Stimulated activated CD8-positive, alpha-beta memory T cell treated with anti-CD3 and anti-CD28 coated beads, Interleukin-12 subunit alpha, Interleukin-12 subunit beta, amount 100 ng/mL, for 24 hours (primary cell): ENCODE measurements at regions not wholly inside any gene's neighbourhood (a gene's known extent, or its start where the extent isn't known, plus 50 kb on each side); places are given as distances from the start of the nearest gene placed in this dataset.

Experiments used
- DNase-seq: peaks from one replicate; pipeline ENCODE4 v3.0.0-alpha.2; 2020; ENCODE audit errors: extremely low read depth

DNA sequence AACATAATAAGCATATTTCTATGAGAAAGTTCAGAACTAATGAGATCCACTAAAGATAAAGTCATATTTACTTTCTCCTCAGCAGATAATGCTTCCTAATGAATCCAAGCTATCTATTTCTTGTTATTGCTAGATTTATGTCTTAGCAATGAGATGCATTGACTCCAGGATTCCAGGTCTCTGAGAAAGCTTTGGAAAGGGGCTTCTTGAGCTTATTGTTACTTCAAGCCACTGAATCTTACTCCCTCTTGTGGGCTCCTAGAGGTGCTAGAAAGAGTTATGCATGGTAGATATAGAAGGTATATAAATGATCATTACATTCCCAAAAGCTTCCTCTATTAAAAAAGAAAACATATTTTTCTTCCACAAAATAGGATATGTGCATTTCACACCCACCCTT lies 246.4 kb upstream of the ADAMTS5 start:
- DNase-seq = no peak

DNA sequence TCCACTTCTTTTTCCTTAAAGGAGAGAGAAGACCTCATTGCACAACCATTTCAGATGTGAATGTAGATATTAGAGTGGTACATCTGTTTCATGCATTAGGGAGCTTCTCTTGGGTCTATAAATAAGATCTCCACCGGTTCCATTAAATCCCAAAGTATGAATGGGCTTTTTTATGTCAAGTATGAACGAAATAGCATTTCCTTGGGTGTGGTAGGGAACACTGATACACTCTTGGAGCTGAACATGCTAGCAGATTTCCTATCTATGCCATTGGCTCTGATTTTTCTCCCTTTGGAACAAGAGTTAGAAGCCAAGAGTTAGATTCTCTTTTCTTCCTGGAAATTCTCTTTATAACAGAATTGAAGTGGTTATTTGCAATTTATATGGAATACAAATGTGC lies 245.6 kb upstream of the ADAMTS5 start:
- DNase-seq = no peak

DNA sequence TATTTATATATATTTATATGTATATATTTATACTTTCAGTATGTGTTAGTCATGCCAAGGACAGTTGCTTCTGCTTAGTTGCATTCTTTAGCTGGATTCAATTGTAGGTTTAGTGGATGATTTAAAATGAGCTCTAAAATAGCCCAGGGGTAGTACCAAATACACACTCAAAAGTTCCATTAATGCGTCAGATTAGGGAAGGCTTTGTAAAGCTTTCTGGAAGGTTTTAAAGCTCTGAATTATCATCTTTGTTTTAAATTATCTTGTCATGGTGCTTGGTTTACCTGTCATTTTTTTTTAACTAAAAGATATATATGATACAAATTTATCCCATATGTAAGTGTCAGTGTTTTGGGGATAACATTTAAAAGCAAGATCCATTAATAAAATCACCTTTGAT lies 242.7 kb upstream of the ADAMTS5 start:
- no peak for DNase-seq

DNA sequence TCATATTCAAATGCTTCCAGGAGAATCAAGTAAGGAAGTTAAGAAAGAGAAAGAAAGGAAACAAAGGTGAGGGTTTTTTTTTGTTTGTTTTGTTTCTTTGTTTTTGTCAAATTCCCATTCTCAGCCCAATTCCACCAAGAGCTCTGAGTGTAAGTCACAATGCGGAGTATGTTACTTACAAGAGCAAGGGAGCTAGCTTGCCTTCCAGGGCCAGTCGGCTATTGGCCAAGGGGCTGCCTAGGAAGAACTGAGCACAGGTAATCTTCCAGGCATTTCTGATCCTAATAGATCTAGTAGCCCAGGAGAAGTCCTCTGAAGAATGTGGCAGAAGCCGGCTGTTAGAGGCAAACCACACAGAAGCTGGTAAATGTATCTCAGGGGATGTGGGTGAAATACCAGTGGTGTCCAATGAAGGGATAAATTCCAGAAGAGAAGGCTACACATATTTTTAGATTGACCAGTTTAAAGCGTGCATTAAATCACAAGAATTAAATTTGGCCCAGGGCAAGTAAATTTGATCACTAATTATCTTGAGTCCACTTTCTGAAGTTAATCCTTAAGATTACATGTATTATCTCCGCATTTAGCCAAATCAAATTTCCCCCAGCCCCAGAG lies 239.6 kb upstream of the ADAMTS5 start:
- no peak for DNase-seq

DNA sequence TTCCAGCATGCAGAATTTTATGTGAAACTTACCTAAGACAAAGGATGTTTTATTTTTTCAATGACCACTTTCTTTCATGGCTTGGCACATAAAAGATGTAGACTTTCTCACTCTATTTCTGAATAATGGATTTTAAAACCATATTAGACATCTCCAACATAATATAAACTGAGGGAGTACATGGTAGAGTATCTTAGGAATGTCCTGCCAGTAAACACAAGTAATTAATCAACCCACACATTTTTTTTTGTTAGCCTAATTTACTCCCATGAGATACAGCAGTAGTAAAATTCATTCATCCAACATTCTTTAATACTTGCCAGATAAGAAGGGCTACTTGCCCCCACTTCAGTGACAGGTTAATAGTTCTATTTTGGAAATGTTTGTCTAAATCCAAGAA lies 235.4 kb upstream of the ADAMTS5 start:
- no peak for DNase-seq

DNA sequence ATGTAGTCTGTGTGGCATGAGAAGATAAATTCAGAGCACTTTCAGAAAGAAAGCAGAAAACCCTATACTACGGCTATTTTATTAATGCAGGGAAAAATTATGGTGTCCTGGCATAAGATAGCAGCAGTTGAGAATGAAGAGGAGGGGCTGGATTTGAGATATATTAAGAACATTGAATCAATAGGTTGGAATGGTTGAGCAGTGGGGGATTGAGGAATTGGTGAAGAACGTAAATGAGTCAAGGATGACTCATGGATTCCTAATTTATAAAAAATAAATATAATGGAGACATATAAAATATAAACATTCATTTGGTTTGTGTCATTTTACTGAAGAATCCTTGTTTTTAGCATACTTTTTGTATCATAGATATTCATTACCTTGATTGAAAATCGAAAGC lies 234.3 kb upstream of the ADAMTS5 start:
- no peak for DNase-seq

DNA sequence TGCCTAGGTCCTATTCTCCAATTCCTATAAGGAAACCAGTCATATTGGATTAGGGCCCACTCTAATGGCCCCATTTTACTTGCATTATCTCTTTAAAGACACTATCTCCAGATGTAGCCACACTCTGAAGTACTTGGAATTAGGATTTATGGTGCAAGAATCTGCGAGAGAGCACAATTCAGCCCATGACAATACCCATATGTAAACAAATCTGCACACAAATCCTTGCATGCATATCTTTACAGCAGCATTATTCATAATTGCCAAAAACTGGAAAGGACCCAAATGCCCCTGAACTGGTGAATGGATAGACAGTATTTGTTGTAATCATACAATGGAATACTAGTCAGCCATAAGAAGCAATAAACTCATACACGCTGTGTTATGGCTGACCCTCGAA lies 229.8 kb upstream of the ADAMTS5 start:
- no peak for DNase-seq

DNA sequence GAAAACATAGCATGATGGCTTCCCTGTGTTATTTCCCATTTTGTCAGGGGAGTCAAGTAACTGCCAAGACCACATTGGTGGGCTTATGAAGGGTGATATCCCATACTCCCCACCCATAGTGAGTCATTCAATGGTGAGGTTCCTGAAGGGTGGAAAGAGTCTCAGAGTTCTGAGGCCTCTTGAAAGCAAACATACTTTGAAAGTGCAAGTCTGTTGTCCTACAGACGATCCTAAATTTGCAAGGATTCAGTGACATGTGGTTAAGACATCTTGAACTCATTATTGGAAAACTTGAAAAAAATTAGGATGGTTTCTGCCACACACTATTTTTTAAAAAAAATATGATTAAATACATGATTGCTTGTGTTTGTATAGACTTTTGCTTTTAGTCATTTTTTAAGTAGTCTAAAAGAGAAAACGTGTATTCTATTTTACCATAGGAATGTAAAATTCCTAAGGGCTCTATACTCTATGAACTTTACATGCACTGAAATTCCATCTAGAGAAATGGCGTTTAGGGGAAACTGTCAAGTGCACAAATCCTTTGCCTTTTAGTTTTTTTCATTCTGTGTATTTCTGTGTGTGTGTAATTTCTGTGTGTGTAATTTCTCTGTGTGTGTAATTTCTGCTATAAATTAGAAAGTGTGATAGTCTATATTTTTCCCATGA lies 225.5 kb upstream of the ADAMTS5 start:
- no peak for DNase-seq

DNA sequence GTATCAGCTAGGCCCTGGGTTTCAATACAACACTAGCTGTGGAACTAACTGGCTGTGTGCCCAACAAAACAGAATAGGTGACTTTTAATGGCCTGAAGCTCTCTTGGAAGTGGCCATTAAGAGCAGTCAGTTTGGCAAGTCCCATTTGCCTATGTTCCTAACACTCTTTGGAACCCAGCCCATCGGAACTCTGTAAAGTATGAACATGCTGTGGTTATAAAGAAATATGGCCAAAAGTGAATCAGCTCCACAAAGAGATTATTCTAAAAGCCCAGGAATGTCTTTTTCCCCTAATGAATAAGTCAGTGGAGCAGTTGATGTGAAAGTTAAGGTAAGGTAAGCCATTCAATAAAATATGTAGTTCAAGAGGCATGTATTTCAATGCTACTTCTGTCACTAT lies 223.7 kb upstream of the ADAMTS5 start:
- no peak for DNase-seq

DNA sequence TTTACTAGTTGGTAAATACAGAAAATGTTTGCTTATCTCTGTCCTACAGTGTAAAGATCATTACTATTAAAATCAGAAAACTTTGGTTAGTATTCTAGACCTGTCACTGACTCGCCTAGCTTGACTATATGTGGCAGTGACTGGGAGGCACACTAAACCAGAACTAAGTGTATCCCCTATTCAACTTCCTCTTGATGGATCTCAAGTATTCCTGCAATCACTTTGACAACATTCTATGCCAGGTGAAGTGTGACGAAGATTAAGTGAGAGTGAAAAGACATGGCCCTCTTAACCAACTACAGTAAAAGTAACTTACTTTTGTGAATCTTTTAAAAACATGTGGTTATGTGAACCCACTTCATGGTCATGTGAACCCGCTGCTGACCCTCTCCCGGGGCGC lies 223.0 kb upstream of the ADAMTS5 start:
- DNase-seq = no peak

DNA sequence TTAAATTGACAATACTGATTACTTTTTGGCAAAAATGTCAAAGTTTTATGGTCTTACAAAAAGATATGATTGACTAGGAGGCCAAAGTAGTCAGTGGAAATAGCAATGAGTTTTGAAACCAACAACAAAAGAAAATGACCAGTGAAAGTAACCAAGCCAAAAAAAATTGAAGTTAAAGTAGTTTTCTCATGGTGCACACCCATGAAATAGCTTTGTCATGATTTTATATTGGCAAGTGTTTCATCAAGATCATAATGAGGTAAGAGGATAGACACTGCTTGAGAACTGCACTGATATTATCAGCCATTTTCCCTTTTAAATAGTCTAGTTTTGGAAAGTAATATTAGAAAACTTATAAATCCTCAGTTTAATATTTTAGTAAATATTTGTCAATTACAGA lies 206.2 kb upstream of the ADAMTS5 start:
- DNase-seq = no peak

DNA sequence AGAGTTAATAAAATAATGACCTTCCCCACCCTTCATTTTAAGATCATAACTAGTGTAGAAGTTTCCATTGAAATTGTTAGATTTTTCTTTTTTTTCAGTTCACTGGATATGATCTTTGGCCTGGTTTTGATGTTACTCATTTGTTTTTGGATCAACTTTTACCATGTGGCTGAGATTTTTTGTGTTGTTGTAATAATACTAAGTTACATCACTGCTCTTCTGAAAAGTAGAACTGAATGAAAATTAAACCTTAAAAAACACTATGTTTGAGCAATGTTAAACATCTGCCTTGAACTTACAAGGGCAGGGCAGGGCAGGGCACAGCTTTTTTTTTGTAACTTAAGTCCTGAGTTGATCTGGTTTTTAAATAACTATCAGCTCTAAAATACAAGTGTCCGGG lies 204.8 kb upstream of the ADAMTS5 start:
- DNase-seq = no peak

DNA sequence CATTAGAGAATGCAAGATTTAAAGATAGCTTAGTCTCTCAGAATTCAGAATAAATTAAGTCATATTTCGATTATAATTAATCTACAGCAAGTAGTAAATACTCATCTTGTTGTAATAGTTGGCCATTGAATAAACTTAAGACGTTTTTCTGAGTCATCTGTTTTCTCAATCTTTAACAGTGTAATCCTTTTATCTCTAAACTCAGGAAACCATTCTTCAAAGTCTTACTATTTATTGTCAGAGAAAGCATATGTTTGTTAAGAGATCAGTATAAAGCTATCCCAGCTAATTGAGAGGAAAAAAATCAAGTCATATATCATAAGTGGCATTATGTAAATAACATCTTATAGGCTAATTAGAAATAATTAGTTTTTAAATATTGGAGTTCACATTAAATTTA lies 201.2 kb upstream of the ADAMTS5 start:
- DNase-seq = no peak

DNA sequence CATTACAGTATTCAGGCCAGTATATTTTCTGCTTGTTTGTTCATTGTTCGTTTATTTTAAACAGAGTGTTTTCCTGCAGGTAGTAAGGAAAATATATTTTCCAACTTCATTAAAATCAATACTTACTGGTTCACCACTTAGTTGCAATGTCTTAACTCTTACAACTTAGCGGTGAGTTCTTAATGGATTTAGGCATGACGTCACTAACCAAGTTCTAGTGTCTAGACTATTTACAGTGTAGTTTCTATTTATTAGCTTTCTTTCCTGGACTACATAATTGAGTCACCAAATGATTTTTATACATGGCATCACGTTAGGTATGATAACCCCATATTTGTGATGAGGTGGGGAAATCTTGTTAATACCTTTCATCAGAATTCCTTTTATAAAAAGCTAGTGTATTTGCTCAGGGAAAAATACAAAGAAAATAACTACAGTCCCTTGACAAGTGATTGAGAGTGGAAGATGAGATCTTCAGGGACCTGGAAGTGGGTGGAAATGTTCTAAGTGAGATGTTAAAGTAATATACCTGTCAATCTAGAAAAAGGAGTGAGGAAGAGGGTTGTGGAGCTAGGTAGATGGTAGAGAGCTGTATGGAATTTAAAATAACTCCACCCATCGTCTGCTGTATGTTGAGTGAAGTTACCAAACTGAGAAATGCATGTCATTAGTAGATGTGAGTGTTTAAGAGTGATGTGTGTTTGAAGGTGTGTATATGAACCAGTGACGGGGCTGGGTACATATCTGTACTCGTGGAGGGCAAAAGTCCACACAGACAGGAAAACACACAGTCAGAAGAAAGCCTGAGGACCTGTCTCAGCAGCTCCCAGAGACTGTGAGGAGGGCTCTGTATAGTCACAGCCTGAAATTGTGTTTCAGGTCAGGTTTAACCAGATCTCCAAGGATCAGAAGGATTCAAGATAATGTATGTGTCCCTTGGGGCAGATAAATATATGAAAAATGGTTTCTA lies 197.6 kb upstream of the ADAMTS5 start:
- DNase-seq = no peak

DNA sequence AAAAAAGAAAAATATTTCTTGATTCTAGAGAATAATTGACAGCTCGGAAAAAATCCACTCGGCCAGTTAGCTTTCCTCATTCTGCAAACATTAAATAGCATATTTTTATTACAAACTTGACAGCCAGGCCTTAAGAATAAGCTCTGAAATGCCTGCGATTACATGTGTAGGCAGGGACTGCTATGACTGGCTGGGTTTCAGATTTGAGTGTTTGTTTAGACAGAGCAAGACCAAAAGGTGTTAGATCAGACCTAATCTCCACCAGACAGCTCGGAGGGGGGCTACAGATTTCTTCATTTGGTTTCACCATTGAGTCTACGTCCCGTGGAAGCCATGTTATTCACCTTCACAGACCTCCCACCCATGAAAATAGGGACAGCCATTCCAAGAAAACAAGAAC lies 192.1 kb upstream of the ADAMTS5 start:
- DNase-seq = no peak

DNA sequence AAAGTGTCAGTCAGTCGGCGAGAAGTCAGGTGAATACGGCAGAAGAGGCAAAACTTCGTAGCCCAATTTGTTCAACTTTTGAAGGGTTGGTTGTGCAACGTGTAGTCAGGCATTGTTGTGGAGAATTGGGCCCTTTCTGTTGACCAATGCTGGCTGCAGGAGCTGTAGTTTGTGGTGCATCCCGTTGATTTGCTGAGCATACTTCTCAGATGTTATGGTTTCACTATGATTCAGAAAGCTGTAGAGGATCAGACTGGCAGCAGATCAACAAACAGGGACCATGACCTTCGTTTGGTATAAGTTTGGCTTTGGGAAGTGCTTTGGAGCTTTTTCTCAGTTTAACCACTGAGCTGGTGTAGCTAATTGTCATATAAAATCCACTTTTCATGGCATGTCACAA lies 190.2 kb upstream of the ADAMTS5 start:
- no peak for DNase-seq

DNA sequence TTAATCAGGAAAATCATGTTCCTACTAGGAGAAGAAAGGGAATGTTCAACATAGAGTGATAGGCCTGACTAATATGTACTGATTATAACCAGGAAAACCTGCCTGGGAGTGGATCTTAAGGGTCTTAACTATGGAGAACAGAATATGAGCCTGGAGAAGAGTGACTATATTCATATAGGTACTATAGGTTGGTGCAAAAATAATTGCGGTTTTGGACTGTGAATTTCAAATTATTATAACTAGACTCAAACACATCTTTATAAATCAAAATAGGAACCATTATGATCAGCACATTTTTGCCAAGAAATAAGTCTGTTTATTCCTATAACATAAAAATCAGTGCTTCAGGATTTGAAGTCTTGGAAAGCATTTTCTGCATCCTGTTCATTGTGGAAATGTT lies 189.8 kb upstream of the ADAMTS5 start:
- DNase-seq = no peak

DNA sequence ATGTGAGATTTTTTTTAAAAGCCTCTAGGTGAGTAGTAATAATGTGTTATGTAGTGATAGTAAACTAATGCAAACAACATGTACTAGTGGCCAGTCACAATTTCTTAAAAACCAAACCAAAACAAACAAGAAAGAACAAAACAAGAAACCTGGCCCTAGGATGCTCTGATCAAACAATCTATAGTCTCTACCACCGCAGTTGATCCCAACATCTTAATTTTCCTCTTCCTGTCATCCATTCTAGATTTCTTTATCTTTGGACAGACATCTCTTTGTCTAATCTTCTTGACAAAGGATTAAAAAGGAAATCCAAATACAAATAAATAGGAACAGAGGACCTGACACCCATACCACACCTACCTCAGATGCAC lies 188.2 kb upstream of the ADAMTS5 start:
- DNase-seq = no peak

DNA sequence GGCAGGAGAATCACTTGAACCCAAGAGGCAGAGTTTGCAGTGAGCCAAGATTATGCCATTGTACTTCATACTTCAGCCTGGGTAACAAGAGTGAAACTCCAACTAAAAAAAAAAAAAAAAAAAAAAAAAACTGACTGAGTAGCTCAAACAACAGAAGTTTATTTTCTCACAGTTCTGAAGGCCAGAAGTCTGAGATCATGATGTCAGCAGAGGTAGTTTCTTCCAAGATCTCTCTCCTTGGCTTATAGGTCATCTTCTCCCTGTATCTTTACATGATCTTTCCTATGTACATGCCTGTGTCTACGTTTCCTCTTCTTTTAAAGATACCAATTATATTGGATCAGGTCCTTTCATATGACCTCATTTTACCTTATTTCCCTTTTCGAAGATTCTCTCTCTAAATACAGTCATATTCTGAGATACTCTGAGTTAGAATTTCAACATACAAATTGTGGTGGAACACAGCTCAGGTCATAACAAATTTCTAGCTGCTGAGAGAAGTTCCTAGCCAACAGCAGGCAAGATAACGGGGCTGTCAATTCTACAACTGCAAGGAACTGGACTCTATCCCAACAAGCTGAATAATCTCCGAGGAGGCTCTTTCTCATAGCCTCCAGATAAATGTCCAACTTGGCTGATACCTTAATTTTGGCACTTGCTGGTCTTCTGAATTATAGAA lies 187.7 kb upstream of the ADAMTS5 start:
- DNase-seq = no peak

DNA sequence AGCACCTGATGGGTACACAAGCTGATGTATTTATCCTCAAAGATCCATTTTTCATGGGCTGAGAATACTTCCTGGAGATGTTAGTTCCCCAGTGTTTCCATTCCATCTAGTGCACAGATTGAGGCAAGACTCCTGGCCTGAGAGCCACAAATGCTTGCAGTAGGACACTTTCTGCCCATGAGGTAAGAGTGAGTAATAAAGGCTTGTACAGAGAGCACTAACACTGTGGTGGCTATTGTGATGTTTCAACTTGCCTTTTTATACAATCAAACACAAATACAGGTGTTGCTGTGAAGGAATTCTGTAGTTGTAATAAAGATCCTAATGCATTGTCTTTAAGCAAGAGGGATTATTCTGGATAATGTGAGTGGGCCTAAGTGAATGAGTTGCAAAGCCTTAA lies 186.1 kb upstream of the ADAMTS5 start:
- no peak for DNase-seq

DNA sequence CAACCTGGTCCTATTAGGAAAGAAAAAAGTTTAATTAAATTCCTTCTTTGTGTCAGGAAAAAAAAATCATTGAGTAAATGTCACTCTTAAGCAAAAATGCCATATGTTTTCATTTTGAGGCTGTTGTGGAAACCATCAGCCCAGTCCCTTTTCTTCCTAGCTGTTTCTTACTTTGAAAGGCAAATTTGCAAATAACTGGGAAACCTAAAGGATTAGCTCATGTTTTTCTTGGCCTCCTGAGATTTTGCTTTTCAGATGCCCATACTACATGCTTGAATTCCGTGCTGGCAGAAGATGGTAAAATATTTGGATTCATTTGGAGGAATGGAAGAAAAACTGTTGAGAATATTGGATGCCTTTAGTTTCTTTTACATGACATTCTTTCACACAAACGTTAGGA lies 182.1 kb upstream of the ADAMTS5 start:
- no peak for DNase-seq

DNA sequence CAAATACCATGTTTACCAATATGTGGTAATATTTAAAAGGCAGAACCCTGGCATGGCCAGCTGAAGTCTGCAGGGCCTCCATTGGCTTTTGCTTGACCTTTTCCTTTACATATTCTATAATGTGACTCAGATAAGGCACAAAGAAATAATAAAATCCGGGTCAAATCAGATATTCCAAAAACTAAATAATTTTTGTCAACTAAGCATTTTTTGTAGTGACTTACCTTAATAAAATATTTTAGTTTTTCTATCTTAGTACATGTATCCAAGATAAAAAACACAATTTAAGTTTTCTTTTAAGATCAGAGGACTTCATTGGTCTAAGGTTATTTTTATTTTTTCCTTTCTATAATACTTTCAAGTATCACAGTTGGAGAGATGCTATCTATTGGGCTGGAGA lies 179.4 kb upstream of the ADAMTS5 start:
- no peak for DNase-seq
